Panc1 (cell line): ENCODE measurements at regions not wholly inside any gene's neighbourhood (a gene's known extent, or its start where the extent isn't known, plus 50 kb on each side); places are given as distances from the start of the nearest gene placed in this dataset.

Experiments
- ATAC-seq: fragments of 200-7000 bp; cut with Tn5 transposase; 2 replicates; pipeline ENCODE4 v1.9.1; 2020; ENCODE audit warnings: mild to moderate bottlenecking, moderate library complexity
- BruUV-seq: library from RNA; stranded (reverse); fragments of 400-500 nt; replicated peaks from 2 replicates; lab custom pipeline; 2021; lab: Mats Ljungman, UMichigan
- CTCF ChIA-PET: fragments of 300-600 bp; sonication (Branson Sonifier 250); formaldehyde crosslinking; loops from one replicate; lab custom pipeline; 2022; ENCODE audit warnings: antibody characterized with exemption; lab: Charles Lee
- POLR2A ChIA-PET: fragments of 300-600 bp; sonication (Branson Sonifier 250); formaldehyde crosslinking; loops from one replicate; lab custom pipeline; 2022; ENCODE audit warnings: antibody characterized with exemption; lab: Charles Lee
- DNase-seq: peaks from one replicate; pipeline ENCODE4 v3.0.0-alpha.2; 2010; ENCODE audit warnings: low read depth, low spot score
- H3K27ac ChIP-seq: 2 replicates; pipeline ENCODE4 v1.5.1; 2011; ENCODE audit warnings: mild to moderate bottlenecking, low read length, inconsistent platforms
- H3K27me3 ChIP-seq: fragments of 200-500 bp; sonication (Bioruptor generic); 2 replicates; pipeline ENCODE4 v1.6.0; 2014; ENCODE audit warnings: low read length, inconsistent platforms; ENCODE audit not compliant: control insufficient read depth, insufficient read depth
- H3K36me3 ChIP-seq: fragments of 200-500 bp; sonication (Bioruptor generic); 2 replicates; pipeline ENCODE4 v1.5.1; 2014; ENCODE audit warnings: inconsistent platforms, mild to moderate bottlenecking, low read length, moderate library complexity; ENCODE audit not compliant: control insufficient read depth, insufficient read depth
- H3K4me1 ChIP-seq: 2 replicates; pipeline ENCODE4 v1.5.1; 2011; ENCODE audit warnings: inconsistent platforms, mild to moderate bottlenecking, low read length, moderate library complexity; ENCODE audit not compliant: control insufficient read depth, insufficient read depth
- H3K4me3 ChIP-seq, 2 experiments: 2 replicates each; pipeline ENCODE4 v1.5.1; 2011 to 2012; ENCODE audit warnings: low read depth in 2 of 2, low read length in 2 of 2, mild to moderate bottlenecking in 2 of 2, inconsistent platforms in 1 of 2, moderate library complexity in 1 of 2
- H3K9me3 ChIP-seq: fragments of 200-500 bp; sonication (Bioruptor generic); 2 replicates; pipeline ENCODE4 v1.5.1; 2014; ENCODE audit warnings: low read depth, mild to moderate bottlenecking, inconsistent platforms, low read length, moderate library complexity; ENCODE audit not compliant: control insufficient read depth, insufficient read depth
- CTCF ChIP-seq: fragments of 450-650 bp; IDR thresholded peaks from 2 replicates; pipeline ENCODE4 v1.5.1; 2017; ENCODE audit warnings: mild to moderate bottlenecking
- POLR2AphosphoS5 ChIP-seq: IDR thresholded peaks from 2 replicates; pipeline ENCODE4 v1.6.1; 2012; ENCODE audit warnings: mild to moderate bottlenecking, low read depth, low read length, moderate library complexity
- REST ChIP-seq, 2 experiments: IDR thresholded peaks; 2 replicates each; pipeline ENCODE4 v1.6.1; 2011 to 2012; ENCODE audit warnings: low read depth in 2 of 2, control low read depth in 1 of 2, low read length in 1 of 2, mild to moderate bottlenecking in 1 of 2, moderate library complexity in 1 of 2; ENCODE audit not compliant: insufficient read depth in 1 of 2
- SIN3A ChIP-seq: IDR thresholded peaks from 2 replicates; pipeline ENCODE4 v1.6.1; 2012; ENCODE audit warnings: low read depth, mild to moderate bottlenecking, low read length, moderate library complexity, borderline replicate concordance; ENCODE audit not compliant: insufficient read depth
- TCF7L2 ChIP-seq: IDR thresholded peaks from 2 replicates; pipeline ENCODE4 v1.6.1; 2011; ENCODE audit warnings: mild to moderate bottlenecking, low read depth, low read length, inconsistent platforms
- in situ Hi-C: cut with HindIII; loops from 2 replicates; pipeline ENCODE4 v1.10.0; 2016; ENCODE audit warnings: low sequenced_read_pairs, low pct_unique_long_range_greater_than_20kb
- intact Hi-C: fragments of 100-400 bp; cut with micrococcal nuclease; formaldehyde crosslinking; loops from one replicate; pipeline ENCODE4 v1.10.0; 2022; ENCODE audit not compliant: unreplicated experiment

GRCh38 chr10:7046615-7047014 is 364.2 kb downstream of the SFMBT2 start:
- BruUV-seq = no TSS peak
- no peak for TF ChIP-seq POLR2AphosphoS5
- no peak for TF ChIP-seq CTCF
- no peak for TF ChIP-seq TCF7L2
- no peak for TF ChIP-seq REST (IDR thresholded peaks at IDR 0.05; ENCODE audit: insufficient read depth in 1 of 2, low read depth in 2 of 2, low read length in 1 of 2)
- no peak for TF ChIP-seq SIN3A
- intact Hi-C loops (no loop called here), in situ Hi-C loops (no loop called here)
- Histone ChIP-seq H3K27ac (no peak overlapping the region), H3K4me3 (no peak overlapping the region), H3K4me1 (no peaks in the 10 kb centered on the region), H3K9me3 (no peaks in the 10 kb centered on the region), H3K36me3 (no peaks in the 10 kb centered on the region), H3K27me3 (no peaks in the 10 kb centered on the region)
- no peak for ATAC-seq
- no peak for DNase-seq
- ChIA-PET CTCF (no interaction called here), POLR2A (no interaction called here)

- no peak overlapping the region for H3K27ac ChIP-seq
- H3K4me1 ChIP-seq = no peaks in the 10 kb centered on the region
- in situ Hi-C loops = no loop called here
- H3K36me3 ChIP-seq = no peaks in the 10 kb centered on the region
- no peaks in the 10 kb centered on the region for H3K27me3 ChIP-seq
- POLR2A ChIA-PET = no interaction called here
- DNase-seq (no peak), ATAC-seq (no peak)
- intact Hi-C loops = no loop called here
- TF ChIP-seq POLR2AphosphoS5 (no peak), REST (IDR thresholded peaks at IDR 0.05; ENCODE audit: insufficient read depth in 1 of 2, low read depth in 2 of 2, low read length in 1 of 2) (no peak), TCF7L2 (no peak), CTCF (no peak), SIN3A (no peak)
- BruUV-seq = no TSS peak
- H3K4me3 ChIP-seq = no peak overlapping the region
- CTCF ChIA-PET = no interaction called here
- no peaks in the 10 kb centered on the region for H3K9me3 ChIP-seq
Measured at GRCh38 chr10:7045891-7046599, 364.8 kb downstream of the SFMBT2 start.
